ENCODE measurements at regions not wholly inside any gene's neighbourhood (a gene's known extent, or its start where the extent isn't known, plus 50 kb on each side); places are given as distances from the start of the nearest gene placed in this dataset.

- TF ChIP-seq POLR2AphosphoS5 (IDR thresholded peaks at IDR 0.05; ENCODE audit: borderline replicate concordance, low read depth, low read length) (no peak), EZH2 (IDR thresholded peaks at IDR 0.05) (no peak)
Observed at GRCh38 chr15:93221759-93222158, 132.7 kb upstream of the RGMA start.

Measured in SK-N-MC (cell line).